ENCODE measurements at regions not wholly inside any gene's neighbourhood (a gene's known extent, or its start where the extent isn't known, plus 50 kb on each side); places are given as distances from the start of the nearest gene placed in this dataset.

GRCh38 chr13:53854321-53854720 lies 825.7 kb downstream of the OLFM4 start:
- DNase-seq (ENCODE audit: low spot score), result no peak

- no peak for DNase-seq (ENCODE audit: low spot score)
Measured at GRCh38 chr13:53856573-53857195, 828.1 kb downstream of the OLFM4 start.

GRCh38 chr13:53863520-53863919 lies 834.9 kb downstream of the OLFM4 start:
- DNase-seq (ENCODE audit: low spot score), result no peak

- no peak for DNase-seq (ENCODE audit: low spot score)
Measured at GRCh38 chr13:53873558-53873957, 844.9 kb downstream of the OLFM4 start.

GRCh38 chr13:53878861-53879260 lies 850.2 kb downstream of the OLFM4 start:
- DNase-seq (ENCODE audit: low spot score), result no peak

GRCh38 chr13:53885997-53886396 lies 857.4 kb downstream of the OLFM4 start:
- DNase-seq (ENCODE audit: low spot score), result no peak

GRCh38 chr13:53890696-53891095 lies 862.1 kb downstream of the OLFM4 start:
- DNase-seq (ENCODE audit: low spot score), result no peak

- DNase-seq (ENCODE audit: low spot score), result no peak
Measured at GRCh38 chr13:53901593-53901992, 873.0 kb downstream of the OLFM4 start.

GRCh38 chr13:53907891-53908290 lies 879.3 kb downstream of the OLFM4 start:
- no peak for DNase-seq (ENCODE audit: low spot score)

- no peak for DNase-seq (ENCODE audit: low spot score)
Measured at GRCh38 chr13:53920916-53921315, 892.3 kb downstream of the OLFM4 start.

GRCh38 chr13:53921473-53921872 lies 892.9 kb downstream of the OLFM4 start:
- DNase-seq (ENCODE audit: low spot score), result no peak

- DNase-seq (ENCODE audit: low spot score), result no peak
Measured at GRCh38 chr13:53941588-53942190, 913.1 kb downstream of the OLFM4 start.

GRCh38 chr13:53946500-53946899 lies 917.9 kb downstream of the OLFM4 start:
- DNase-seq (ENCODE audit: low spot score), result no peak

GRCh38 chr13:53953183-53953582 lies 924.6 kb downstream of the OLFM4 start:
- DNase-seq (ENCODE audit: low spot score), result no peak

All from HuH-7 (cell line).